Neural progenitor cell (in vitro differentiated cells): ENCODE measurements at regions not wholly inside any gene's neighbourhood (a gene's known extent, or its start where the extent isn't known, plus 50 kb on each side); places are given as distances from the start of the nearest gene placed in this dataset.

Source experiments
- CTCF ChIP-seq: fragments of 200-600 bp; sonication (generic); IDR thresholded peaks from 2 replicates; pipeline ENCODE4 v1.5.1; 2017; ENCODE audit warnings: antibody characterized with exemption, mild to moderate bottlenecking
- EZH2 ChIP-seq: fragments of 200-600 bp; sonication (generic); IDR thresholded peaks from 2 replicates; pipeline ENCODE4 v1.6.1; 2017; ENCODE audit warnings: antibody characterized with exemption, mild to moderate bottlenecking, moderate library complexity
- EZH2phosphoT487 ChIP-seq: fragments of 200-600 bp; sonication (generic); IDR thresholded peaks from 2 replicates; pipeline ENCODE4 v1.6.1; 2017; ENCODE audit warnings: antibody characterized with exemption

GRCh38 chr13:37361608-37362007, 237.0 kb downstream of the POSTN start:
- TF ChIP-seq CTCF (no peak), EZH2phosphoT487 (no peak), EZH2 (no peak)
